ENCODE measurements at regions not wholly inside any gene's neighbourhood (a gene's known extent, or its start where the extent isn't known, plus 50 kb on each side); places are given as distances from the start of the nearest gene placed in this dataset.

DNA sequence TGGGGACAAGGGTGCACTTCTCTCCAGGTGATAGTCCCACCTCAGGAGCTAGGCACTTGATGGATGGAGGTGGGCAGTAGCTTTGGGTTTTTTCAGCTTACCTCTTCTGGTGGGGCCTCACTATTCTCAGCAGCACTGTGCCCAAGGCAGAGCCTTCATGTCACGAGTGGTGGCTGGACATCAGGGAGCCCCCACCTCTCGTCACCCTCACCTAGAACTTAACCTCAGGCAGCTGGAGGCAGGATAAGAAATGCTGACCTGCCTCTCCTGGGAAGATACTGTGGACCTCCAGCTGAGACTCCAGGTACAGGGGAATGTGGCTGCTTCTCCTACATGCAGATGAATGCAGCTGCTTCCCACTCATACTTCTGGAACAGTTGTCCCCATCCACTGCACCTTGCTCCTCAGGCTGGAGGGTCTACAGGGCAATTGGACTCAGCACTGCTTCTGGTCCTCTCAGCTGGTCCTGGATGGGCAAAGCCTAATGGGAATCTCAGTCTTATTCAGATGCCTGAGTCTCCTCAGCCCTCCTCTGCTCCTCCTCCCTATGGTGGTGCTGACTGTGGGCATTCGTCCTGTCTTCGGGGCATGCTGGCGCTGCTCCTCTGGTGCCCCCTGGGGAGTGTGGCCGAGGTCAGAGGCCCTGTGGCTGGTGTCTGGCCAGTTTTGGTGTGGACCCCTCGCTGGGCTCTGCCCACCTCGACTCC lies 129.9 kb downstream of the KLF13 start:
- no peak for DNase-seq

DNA sequence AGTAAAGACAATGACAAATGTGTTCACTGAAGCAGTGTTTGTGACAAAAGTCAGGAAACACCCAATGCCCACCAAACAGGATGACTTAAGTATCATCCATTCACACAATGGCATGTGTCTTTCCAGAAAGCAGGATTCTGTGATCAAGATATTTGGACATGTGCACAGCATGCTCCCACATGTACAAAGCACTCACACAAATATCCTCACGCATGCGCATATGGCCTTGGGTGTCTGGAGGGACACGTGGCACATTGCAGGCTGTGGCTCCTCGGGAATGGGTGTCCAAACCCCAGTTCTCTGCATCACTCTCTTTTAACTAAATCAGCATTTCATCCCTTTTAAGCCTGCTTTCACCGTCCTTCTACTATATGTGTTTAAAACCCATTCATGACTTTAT lies 130.5 kb downstream of the KLF13 start:
- DNase-seq: no peak

DNA sequence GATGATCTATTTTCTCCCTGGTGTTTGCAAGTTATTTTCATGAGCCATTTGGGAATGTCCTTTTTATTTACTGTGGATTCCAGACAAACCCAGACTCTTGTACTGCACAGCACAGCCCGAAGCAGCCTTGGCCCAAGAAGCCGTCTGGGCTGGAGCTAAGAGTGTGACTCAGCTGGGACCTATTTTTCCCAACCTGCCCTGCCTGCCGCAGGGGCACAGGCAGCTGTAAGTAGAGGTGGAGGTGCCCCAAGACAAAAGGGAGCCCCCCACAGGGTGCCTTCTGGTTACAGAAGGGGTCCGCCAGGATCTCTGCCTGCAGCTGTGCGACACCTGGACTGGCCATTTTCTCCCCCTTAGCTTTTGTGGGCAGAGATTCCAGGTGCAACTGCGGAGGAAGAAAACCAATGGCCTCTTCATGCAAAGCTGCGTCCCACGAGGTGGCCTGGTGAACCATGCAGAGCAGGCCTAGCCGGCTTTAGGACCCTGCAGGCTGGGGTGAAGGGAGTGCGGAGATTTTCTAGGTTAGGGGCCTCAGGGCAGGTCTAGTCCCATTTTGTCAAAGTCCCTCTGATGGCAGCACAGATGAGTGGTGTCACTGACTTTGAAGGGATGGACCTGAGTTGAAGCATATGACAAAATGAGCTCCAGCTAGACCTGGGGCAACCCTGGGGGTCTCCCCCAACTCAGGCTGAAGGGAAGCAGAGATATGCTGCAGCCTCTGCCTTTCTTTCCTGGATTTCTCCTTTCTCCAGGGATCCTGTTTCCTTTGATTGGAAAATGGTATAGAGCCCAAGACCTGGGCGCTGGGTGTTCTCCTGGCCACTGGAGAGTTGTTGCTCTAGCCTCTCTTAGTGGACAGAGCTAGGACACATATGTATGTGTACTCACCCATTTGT lies 131.2 kb downstream of the KLF13 start:
- no peak for DNase-seq

DNA sequence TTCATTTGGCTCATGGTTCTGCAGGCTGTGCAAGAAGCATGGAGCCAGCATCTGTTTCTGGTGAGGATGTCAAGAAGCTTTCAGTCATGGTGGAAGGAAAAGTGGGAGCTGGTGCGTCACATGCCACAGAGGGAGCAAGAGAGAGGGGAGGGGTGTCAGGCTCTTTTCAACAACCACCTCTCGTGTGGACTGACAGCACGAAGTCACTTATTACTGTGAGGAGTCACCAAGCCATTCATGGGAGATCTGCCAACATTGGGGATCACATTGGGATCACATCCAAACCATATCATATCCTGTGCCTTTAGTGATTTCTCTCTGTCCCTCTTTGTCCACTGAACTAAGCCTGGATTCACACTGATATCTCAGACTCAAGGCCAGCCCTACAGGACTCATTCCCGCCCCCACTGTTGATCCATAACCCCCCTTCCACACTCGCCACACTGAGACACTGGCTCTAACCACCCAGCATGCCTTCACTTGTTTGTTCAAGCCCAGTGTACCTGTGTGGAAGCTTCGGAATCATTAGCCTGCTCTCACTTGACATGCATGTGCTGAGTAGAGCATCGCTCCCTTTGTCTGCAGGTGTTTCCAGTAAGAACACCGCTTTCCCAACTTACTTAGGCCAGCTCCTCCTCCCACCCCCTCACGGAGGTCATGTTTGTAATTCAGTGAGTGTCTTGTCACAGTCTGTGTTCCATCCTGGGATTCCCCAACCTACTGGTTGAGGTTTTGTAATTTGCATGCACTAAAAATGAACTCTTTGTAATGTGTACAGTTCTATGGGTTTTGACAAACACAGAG lies 132.2 kb downstream of the KLF13 start:
- peak; percentile 66 to 75 for DNase-seq

DNA sequence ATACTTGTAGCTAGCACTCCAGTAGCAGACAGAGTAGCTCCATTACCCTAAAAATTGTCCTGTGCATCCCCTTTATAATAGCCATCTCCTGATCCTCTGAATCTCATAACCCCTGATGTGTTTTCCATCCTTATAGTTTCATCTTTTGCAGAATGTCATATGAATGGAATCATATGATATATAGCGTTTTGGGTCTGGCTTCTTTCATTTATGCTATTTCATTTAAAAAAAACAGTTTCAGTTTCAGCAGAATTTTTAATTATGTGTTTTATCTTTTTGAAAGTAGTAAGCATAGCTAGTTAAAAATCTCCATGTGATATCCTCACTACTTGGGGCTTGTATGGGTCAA lies 132.7 kb downstream of the KLF13 start:
- no peak for DNase-seq

DNA sequence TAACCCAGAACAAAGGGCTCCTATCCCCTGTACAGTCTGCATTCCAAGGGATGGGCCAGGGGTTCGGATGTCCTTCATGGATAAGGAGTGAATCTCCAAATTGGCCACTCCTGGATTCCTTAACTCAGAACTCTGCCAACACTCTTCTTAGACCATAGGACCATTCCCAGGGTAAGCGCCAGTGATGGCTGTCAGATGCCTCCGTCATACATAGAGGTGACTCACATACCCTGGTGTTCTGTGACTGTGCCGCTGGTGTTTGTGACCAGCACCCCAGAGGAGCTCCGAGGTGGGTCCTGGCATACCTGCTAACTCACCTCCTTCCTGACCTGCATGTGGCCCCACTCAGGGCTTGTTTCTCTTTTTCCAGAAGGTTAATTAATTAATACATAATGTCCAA lies 134.7 kb downstream of the KLF13 start:
- DNase-seq: no peak

DNA sequence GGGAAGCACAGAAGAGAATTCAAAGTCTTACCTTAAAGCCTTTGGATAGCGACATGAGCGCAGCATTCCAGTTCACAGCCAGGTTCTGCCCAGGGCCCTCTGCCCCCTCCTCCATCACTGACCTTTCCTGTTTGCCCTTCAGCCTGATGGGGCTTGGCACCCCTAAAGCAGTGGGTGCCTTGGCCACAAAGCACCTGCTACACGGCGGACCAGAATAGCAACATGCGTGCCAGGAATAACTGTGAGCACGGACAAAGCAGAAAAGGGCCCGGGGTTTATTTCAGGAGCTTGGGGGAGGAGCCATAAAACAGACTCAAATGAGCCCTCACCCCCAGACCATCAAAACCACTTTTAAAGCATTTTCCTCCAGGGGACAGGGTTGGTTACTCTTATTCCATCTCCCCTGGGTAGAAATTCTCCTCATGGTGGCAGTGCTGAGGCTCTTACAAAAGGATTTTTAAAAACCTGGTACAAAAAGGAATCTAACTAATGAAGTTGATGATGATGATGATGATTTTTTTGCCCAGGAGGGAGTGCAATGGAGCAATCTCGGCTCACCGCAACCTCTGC lies 135.4 kb downstream of the KLF13 start:
- no peak for DNase-seq

DNA sequence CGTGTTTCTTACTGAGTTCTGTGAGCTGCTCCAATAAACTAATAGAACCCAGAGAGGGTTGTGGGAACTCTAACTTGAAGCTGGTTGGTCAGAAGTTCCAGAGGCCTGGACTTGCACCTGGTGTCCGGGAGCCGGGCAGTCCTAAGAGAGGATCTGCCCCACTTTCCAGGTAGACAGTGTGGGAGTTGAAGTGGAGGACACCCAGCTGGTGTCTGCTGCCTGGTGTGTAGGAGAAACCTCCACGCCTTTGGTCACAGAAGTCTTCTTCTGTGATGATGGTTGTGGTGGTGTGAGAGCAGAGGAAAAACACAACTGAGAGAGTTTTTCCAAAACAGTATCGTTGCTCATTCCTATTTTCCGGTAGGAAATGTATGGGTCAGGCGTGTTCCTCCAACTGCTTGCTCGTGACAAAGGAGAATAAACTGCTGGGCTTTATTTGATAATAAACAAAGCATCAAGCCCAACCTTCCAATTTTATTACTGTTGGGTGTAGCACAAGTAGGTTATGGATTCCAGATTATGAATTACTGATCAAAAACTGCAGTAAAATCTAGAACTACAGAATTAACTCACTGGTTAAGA lies 137.0 kb downstream of the KLF13 start:
- DNase-seq: no peak

DNA sequence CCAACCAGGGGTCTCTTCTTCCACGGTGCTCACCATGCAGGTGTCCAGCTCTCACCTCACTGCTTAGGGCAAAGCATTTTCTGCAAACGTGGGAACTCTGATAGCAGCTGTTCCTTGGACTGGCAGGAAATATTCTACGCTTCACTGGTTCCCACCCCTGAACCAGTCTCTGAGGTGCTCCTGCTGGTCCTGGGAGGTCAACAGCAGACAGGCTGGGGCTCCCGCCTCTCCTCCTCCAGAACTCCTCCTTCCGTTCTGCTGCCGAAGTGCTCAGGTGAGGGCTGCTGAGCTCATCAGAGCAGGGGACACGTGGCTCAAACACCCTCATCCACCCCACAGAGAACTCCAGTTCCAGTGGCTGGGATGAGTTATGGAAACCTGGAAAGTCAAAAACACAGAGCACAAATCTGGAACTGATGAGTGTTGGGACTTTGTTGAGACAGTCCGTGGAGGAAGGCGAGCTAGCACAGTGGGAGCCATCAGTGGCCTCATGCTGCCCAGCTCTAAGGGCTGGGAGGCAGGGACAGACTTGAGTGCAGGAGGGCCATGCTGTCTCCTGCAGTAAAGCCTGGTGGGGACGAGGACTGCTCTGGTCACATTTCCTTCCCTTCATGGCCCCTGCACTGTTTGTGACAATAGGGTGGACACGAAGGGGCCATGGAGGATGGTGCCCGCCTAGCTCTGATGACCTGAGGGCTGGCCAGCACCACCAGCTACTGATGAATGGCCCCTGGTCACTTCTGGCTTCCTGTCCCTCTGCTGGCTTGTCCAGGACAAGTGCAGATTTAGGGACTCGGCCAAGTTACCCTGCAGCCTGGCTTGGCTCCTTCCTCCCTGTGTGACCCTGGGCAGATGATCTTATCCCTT lies 137.8 kb downstream of the KLF13 start:
- no peak for DNase-seq

DNA sequence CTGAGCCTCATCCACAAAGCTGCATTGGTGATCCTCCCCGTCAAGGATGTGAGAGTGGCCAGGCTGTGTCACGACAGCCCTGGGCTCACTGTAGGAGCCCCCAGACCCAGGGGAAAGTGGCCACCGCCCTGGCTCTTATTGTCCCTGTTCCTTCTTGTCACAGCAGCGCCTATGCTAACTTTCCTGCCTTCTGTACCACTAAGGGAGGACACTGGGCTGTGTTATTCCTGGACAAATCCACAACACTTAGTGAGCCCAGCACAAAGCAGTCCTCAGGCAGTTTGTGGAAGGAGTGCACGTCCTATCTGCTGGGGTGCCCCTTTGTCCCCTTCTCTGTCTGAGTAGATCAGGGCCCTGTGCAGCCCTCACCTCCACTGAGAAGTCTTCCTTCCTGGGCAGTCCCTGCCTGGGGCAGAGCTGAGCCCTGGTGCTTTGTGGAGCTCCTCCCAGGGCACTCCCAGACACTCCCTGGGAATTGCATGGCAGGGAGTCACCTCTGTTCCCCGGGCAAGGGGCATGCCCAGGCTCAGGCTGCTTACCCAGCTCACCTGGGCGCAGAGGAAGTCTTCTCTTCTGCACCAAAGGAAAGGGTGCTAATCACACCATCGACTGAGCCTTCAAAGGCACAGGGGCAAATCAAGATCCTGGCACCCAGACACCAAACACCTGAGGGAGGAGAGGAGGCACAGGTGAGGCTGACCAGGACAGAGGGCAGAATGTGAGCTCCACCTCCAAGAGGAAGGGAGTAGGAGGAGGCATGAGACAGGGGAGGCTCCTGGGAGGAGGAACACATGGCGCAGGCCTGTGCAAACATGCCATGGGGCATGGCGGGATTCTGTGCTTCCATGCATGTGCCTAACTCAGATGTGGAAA lies 138.7 kb downstream of the KLF13 start:
- DNase-seq: no peak

DNA sequence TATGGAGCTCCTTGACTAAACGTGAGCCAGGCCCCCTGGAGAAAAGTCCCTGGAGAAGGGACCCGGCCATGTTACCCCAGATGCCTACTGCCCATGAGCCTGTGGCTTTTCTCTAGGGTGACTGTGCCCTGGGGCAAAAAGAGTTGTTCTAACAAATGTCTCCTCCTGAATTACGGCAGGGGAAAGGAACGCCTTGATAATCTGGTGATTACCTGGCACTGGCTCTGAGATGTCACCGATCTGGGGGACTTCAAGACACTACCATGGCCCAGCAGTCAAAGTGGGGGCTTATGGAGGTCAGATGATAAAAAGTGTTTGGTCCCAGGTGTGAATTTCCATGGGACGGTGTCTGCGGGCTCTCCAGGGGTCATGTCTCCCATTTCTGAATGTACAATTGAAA lies 140.7 kb downstream of the KLF13 start:
- no peak for DNase-seq

DNA sequence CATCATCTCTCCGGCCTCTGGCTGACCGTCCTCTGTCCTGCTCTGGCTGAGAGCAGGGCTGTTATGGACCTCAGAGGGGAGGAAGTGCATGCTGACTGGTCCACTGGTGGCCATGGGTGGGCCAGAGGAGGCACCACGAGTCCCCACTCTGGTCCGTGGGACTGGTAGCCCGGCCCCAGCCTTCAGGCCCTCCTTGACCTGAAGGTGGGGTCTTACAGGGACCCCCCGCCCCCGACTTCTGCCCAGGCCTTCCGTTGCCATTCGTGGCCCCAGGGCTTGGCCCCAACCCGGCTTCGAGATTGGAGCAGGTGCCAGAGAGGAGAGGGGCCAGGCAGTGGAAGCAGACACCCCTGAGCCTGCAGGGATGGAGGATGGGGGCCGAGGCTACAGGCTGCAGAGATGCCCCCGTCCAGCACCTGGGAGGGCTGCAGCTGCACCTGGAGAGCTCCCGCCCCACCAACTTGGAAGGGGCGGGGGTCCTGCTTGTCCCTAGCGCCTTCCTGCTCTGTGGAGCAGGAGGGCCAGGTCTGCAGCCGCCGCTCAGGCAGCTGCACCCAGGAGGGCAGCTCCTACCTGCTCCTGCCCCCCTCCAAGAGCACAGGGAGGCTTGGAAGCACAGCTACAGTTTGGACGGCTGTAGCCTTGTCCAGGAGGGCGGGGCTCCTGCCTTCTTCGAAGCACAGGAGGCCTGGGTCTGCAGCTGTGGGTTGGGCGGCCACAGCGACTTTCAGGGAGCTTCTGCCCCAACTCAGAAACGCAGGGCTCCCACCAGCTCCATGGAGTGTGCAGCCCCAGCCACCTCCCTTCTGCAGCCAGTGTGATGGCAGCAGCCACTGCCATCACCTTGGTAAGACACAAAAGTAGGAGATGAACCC lies 142.5 kb downstream of the KLF13 start:
- DNase-seq: no peak

DNA sequence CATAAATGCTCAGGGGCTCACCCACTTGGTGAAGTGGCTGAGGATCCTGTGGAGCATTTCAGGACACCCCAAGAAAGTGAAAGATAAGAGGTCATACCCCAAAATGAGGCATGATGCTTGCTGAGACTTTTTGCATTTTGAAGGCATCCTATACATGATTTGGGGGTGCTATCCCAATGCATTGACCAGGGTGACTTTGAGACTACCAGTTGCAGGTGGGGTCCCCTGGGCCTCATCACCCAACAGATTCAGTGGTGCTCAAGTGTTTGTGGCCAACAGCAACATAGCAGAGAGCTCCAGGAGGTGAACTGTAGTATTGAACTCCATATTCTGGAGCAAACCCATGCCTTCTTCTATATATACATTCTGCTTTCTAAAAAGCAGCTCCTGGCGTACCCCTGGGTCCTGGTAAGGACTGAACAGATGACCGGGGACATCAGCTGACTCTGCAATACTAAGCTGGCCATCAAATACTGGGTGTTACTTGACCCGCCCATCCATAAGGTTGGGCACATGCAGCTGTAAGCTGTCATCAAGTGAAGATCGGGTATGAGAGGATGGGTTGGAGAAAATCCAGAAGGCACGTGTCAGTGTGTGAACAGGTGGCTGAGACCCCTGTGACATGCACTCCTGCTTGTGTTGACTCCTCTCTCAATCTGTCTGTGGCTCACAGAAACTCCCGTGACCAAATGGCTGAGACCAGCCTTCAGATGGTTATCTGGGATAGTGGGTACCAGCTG lies 143.3 kb downstream of the KLF13 start:
- no peak for DNase-seq

DNA sequence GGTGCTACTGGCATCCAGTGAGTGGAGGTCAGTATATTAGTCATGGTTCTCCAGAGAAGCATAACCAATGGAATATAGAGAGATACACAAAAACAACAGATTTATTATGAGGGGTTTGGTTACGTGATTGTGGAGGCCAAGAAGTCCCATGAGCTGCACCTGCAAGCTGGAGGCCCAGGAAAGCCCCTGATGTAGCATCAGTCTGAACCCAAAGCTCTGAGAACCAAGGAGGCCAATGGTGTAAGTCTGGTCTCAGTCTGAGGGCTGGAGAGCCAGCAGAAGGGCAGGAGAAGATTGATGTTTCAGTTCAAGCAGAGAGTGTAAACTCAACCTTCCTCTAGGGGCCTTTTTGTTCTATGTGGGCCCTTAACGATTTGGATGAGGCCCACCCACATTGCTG lies 144.1 kb downstream of the KLF13 start:
- DNase-seq: no peak

DNA sequence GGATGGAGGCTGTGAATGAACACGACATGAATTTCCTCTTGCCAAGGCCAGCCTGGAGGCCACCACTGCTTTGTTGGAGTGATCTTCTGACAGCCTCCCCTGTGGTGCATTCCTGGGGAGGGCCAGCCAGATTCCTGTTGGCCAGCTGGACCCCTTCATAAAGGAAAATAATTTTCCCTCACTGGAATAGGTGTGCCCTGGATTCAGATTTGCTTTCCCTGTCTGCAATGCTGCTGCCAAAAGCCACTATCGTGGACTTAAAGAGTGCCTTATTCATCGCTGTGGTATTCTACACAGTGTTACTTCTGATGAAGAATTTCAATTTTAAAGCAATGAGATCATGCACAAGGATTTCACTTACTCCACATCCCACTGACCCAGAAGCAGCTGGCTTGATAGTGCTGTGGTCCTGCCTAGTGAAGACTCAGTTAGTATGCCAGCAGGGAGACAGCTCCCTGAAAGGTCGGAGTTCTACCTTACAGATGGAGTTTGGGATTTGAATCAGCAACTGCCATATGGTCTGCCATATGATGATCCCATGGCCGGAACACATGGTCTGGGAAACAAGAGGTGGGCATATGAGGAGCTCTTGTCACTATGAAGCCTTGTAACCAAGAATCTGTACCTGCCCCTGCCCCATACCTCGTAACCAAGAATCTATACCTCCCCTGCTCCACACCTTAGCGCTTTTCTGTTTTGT lies 145.2 kb downstream of the KLF13 start:
- no peak for DNase-seq

DNA sequence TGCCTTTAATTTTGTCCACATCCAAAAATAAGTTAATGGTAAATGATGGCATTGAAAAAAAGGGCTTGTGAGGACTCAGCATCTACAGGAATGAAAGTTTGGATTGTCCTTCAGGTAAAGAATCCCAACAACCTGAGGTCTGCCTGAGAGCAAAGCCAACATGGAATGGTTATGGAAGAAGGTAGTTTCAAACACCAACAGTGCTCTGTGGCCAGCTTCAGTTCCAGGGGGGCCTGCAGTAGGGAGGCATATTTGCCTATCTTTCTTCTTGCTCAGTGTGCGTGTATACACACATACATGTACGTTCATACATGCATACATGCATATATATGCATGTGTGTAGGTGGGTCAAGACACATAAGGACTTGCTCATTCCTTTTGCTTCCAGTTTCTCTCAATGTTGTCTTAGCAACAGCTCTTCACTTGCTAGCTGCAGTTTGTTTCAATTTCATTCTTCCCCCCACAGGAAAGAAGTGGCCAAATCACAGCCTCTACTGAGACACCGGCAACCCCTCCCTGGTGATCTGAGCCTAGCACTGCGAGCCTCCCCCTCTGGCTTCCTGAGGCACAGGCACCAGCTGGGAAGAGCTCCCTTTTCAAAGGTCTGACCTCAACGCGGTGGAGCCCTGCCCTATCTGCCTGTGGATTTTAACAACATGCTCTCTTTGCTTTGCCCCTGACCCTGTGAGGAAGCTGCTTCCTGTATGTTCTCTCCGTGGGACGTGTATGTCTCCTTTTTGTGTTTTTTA lies 146.2 kb downstream of the KLF13 start:
- DNase-seq: peak; percentile 55 to 61

DNA sequence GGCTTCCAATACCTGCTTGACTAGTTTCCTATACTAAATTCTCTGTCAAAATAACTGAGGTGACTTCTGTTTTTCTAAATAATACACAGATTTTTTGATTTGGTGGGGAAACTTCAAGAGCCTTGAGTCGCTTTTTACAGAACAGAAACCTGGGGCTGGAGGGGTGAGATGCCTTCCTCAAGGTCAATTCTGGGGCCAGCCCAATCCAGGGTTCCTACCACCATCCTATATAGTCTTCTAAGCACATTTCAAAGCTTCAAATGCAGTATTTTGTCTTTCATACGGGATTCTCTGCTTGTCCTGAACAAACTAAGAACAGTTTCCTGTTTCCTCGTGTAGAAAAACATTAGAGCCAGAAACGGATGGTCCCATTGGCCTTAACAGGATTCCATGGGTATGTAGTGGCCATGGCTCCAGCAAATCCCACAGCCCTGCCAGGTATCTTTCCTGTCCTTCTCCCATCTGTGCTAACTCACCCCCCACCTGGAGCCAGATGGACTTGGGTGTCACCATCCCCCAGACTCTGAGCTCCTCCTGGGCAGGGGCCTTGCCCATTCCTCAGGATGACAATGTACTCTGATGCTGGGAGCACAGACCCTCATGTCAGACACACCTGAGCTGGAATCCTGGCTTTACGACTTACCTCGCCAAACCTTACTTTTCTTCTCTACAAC lies 146.9 kb downstream of the KLF13 start:
- no peak for DNase-seq

Data from activated CD4-positive, alpha-beta T cell treated with anti-CD3 and anti-CD28 coated beads, Interleukin-2, amount 50 U/mL, for 48 hours (primary cell).